ENCODE measurements at regions not wholly inside any gene's neighbourhood (a gene's known extent, or its start where the extent isn't known, plus 50 kb on each side); places are given as distances from the start of the nearest gene placed in this dataset.

DNA sequence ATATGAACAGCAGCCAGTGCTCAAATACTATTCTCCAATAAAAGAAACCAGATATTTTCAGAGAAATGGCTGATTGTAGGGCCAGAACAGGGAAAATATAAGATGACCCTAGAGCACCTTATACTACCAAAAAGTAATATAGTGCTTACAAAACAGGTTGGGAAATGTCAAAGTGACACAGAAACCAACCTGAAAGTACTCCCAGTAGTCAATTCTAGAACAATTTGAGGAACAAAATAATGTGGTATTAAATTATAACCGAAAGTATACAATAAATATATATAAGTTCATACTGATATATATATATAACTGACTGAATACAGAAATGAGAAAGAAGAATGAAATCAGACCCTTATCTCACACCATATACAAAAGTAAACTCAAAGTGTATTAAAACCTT lies 657.2 kb upstream of the PHF14 start (continued):
- TF ChIP-seq, protein P1, sequence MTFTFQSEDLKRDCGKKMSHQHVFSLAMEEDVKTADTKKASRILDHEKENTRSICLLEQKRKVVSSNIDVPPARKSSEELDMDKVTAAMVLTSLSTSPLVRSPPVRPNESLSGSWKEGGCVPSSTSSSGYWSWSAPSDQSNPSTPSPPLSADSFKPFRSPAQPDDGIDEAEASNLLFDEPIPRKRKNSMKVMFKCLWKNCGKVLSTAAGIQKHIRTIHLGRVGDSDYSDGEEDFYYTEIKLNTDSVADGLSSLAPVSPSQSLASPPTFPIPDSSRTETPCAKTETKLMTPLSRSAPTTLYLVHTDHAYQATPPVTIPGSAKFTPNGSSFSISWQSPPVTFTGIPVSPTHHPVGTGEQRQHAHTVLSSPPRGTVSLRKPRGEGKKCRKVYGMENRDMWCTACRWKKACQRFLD (tag by site-specific recombination; IDR thresholded peaks at IDR 0.05) = no peak
- TF ChIP-seq, protein P2, sequence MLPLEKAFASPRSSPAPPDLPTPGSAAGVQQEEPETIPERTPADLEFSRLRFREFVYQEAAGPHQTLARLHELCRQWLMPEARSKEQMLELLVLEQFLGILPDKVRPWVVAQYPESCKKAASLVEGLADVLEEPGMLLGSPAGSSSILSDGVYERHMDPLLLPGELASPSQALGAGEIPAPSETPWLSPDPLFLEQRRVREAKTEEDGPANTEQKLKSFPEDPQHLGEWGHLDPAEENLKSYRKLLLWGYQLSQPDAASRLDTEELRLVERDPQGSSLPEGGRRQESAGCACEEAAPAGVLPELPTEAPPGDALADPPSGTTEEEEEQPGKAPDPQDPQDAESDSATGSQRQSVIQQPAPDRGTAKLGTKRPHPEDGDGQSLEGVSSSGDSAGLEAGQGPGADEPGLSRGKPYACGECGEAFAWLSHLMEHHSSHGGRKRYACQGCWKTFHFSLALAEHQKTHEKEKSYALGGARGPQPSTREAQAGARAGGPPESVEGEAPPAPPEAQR (tag by site-specific recombination; IDR thresholded peaks at IDR 0.05) = no peak
- TF ChIP-seq ZNF24 (tag by site-specific recombination; IDR thresholded peaks at IDR 0.05) (no peak), TCF7L2 (IDR thresholded peaks at IDR 0.05; ENCODE audit: borderline replicate concordance, low read depth, low read length) (no peak)

DNA sequence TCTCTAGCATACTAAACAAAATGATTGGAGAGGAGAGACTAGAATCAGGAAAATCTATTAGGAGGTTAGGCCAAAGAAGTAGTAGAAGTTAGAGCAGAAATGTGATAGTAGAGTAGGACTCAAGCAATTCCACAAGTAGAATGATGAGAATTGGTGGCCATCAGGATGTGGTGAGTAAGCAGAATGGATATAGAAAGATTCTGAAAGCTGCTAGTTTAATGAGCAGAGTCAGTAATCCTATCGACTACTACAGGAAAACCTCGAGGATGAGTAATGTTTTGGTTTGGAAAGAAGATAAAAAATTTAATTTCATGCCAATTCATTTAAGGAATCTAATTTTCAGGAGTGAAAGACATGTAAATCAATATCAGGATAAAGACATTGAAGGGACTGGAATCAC lies 648.3 kb upstream of the PHF14 start:
- CTCF ChIA-PET = no interaction called here
- Histone ChIP-seq H3K4me3 (ENCODE audit: low read depth, low read length) (no peak overlapping the region), H3K36me3 (ENCODE audit: control insufficient read depth in 2 of 2, insufficient read depth in 1 of 2, low read length in 2 of 2) (no peaks in the 10 kb centered on the region), H3K4me1 (ENCODE audit: control insufficient read depth, insufficient read depth, low read length) (no peaks in the 10 kb centered on the region), H3K9me3 (ENCODE audit: control insufficient read depth, insufficient read depth, low read depth, low read length) (no peaks in the 10 kb centered on the region), H3K27ac (ENCODE audit: extremely low read depth, low read depth, low read length) (no peak overlapping the region)
- TF ChIP-seq TCF7L2 (IDR thresholded peaks at IDR 0.05; ENCODE audit: borderline replicate concordance, low read depth, low read length) (no peak), ZNF530 (tag by site-specific recombination; IDR thresholded peaks at IDR 0.05; ENCODE audit: low read depth) (no peak), ZNF548 (tag by site-specific recombination; IDR thresholded peaks at IDR 0.05) (no peak), ZNF423 (tag by site-specific recombination; IDR thresholded peaks at IDR 0.05) (no peak), MYNN (tag by site-specific recombination; IDR thresholded peaks at IDR 0.05; ENCODE audit: borderline replicate concordance) (no peak), ZNF776 (tag by site-specific recombination; IDR thresholded peaks at IDR 0.05; ENCODE audit: borderline replicate concordance) (no peak), ZNF133 (tag by site-specific recombination; IDR thresholded peaks at IDR 0.05) (no peak)
- TF ChIP-seq, protein P3, sequence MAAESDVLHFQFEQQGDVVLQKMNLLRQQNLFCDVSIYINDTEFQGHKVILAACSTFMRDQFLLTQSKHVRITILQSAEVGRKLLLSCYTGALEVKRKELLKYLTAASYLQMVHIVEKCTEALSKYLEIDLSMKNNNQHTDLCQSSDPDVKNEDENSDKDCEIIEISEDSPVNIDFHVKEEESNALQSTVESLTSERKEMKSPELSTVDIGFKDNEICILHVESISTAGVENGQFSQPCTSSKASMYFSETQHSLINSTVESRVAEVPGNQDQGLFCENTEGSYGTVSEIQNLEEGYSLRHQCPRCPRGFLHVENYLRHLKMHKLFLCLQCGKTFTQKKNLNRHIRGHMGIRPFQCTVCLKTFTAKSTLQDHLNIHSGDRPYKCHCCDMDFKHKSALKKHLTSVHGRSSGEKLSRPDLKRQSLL (tag by site-specific recombination; IDR thresholded peaks at IDR 0.05) = no peak
- TF ChIP-seq, protein P4, sequence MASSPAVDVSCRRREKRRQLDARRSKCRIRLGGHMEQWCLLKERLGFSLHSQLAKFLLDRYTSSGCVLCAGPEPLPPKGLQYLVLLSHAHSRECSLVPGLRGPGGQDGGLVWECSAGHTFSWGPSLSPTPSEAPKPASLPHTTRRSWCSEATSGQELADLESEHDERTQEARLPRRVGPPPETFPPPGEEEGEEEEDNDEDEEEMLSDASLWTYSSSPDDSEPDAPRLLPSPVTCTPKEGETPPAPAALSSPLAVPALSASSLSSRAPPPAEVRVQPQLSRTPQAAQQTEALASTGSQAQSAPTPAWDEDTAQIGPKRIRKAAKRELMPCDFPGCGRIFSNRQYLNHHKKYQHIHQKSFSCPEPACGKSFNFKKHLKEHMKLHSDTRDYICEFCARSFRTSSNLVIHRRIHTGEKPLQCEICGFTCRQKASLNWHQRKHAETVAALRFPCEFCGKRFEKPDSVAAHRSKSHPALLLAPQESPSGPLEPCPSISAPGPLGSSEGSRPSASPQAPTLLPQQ (tag by site-specific recombination; IDR thresholded peaks at IDR 0.05) = no peak
- TF ChIP-seq, protein P5, sequence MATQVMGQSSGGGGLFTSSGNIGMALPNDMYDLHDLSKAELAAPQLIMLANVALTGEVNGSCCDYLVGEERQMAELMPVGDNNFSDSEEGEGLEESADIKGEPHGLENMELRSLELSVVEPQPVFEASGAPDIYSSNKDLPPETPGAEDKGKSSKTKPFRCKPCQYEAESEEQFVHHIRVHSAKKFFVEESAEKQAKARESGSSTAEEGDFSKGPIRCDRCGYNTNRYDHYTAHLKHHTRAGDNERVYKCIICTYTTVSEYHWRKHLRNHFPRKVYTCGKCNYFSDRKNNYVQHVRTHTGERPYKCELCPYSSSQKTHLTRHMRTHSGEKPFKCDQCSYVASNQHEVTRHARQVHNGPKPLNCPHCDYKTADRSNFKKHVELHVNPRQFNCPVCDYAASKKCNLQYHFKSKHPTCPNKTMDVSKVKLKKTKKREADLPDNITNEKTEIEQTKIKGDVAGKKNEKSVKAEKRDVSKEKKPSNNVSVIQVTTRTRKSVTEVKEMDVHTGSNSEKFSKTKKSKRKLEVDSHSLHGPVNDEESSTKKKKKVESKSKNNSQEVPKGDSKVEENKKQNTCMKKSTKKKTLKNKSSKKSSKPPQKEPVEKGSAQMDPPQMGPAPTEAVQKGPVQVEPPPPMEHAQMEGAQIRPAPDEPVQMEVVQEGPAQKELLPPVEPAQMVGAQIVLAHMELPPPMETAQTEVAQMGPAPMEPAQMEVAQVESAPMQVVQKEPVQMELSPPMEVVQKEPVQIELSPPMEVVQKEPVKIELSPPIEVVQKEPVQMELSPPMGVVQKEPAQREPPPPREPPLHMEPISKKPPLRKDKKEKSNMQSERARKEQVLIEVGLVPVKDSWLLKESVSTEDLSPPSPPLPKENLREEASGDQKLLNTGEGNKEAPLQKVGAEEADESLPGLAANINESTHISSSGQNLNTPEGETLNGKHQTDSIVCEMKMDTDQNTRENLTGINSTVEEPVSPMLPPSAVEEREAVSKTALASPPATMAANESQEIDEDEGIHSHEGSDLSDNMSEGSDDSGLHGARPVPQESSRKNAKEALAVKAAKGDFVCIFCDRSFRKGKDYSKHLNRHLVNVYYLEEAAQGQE (tag by site-specific recombination; IDR thresholded peaks at IDR 0.05) = no peak
- TF ChIP-seq, protein P6, sequence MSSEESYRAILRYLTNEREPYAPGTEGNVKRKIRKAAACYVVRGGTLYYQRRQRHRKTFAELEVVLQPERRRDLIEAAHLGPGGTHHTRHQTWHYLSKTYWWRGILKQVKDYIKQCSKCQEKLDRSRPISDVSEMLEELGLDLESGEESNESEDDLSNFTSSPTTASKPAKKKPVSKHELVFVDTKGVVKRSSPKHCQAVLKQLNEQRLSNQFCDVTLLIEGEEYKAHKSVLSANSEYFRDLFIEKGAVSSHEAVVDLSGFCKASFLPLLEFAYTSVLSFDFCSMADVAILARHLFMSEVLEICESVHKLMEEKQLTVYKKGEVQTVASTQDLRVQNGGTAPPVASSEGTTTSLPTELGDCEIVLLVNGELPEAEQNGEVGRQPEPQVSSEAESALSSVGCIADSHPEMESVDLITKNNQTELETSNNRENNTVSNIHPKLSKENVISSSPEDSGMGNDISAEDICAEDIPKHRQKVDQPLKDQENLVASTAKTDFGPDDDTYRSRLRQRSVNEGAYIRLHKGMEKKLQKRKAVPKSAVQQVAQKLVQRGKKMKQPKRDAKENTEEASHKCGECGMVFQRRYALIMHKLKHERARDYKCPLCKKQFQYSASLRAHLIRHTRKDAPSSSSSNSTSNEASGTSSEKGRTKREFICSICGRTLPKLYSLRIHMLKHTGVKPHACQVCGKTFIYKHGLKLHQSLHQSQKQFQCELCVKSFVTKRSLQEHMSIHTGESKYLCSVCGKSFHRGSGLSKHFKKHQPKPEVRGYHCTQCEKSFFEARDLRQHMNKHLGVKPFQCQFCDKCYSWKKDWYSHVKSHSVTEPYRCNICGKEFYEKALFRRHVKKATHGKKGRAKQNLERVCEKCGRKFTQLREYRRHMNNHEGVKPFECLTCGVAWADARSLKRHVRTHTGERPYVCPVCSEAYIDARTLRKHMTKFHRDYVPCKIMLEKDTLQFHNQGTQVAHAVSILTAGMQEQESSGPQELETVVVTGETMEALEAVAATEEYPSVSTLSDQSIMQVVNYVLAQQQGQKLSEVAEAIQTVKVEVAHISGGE (tag by site-specific recombination; conservative IDR thresholded peaks at IDR 0.05; ENCODE audit: low read depth) = no peak
- POLR2A ChIA-PET = no interaction called here

Data from HEK293 (cell line).